OCI-LY7 (cell line): ENCODE measurements at regions not wholly inside any gene's neighbourhood (a gene's known extent, or its start where the extent isn't known, plus 50 kb on each side); places are given as distances from the start of the nearest gene placed in this dataset.

Experiments used
- BruUV-seq: library from RNA; stranded (reverse); fragments of 400-500 nt; replicated peaks from 2 replicates; lab custom pipeline; 2021; lab: Mats Ljungman, UMichigan
- CTCF ChIA-PET: fragments of 300-600 bp; sonication (Branson Sonifier 250); formaldehyde crosslinking; loops from one replicate; lab custom pipeline; 2022; ENCODE audit warnings: antibody characterized with exemption; ENCODE audit not compliant: unreplicated experiment; lab: Charles Lee
- POLR2A ChIA-PET: fragments of 300-600 bp; sonication (Branson Sonifier 250); formaldehyde crosslinking; loops from one replicate; lab custom pipeline; 2022; ENCODE audit warnings: antibody characterized with exemption; lab: Charles Lee
- DNase-seq: peaks from one replicate; pipeline ENCODE4 v3.0.0-alpha.2; 2015; ENCODE audit warnings: low spot score
- H2AFZ ChIP-seq: fragments of 200-600 bp; sonication (generic), shearing (Covaris generic); 2 replicates; pipeline ENCODE4 v1.6.1; 2014; ENCODE audit warnings: mild to moderate bottlenecking, antibody characterized with exemption, low read length, moderate library complexity
- H3K27ac ChIP-seq: fragments of 200-600 bp; sonication (generic); 2 replicates; pipeline ENCODE4 v1.5.1; 2014; ENCODE audit warnings: mixed run types, low read depth, mild to moderate bottlenecking, moderate library complexity, low read length, inconsistent platforms; ENCODE audit not compliant: poor library complexity, severe bottlenecking
- H3K36me3 ChIP-seq: fragments of 200-600 bp; sonication (generic); 2 replicates; pipeline ENCODE4 v1.6.1; 2014; ENCODE audit warnings: mild to moderate bottlenecking, antibody characterized with exemption, low read length, moderate library complexity, mixed read lengths; ENCODE audit not compliant: insufficient read depth
- H3K4me1 ChIP-seq: fragments of 200-600 bp; sonication (generic); 2 replicates; pipeline ENCODE4 v1.5.1; 2014; ENCODE audit warnings: mild to moderate bottlenecking, low read length; ENCODE audit not compliant: insufficient read depth, poor library complexity, severe bottlenecking
- H3K4me2 ChIP-seq: fragments of 200-600 bp; sonication (generic); 2 replicates; pipeline ENCODE4 v1.6.1; 2014; ENCODE audit warnings: mild to moderate bottlenecking, low read length
- H3K4me3 ChIP-seq: fragments of 200-600 bp; sonication (generic); 2 replicates; pipeline ENCODE4 v1.5.1; 2014; ENCODE audit warnings: mild to moderate bottlenecking, low read depth, low read length; ENCODE audit not compliant: poor library complexity, severe bottlenecking
- H3K79me2 ChIP-seq: fragments of 200-600 bp; sonication (generic); 2 replicates; pipeline ENCODE4 v1.6.1; 2016; ENCODE audit warnings: low read depth, mild to moderate bottlenecking, low read length, moderate library complexity, mixed read lengths; ENCODE audit not compliant: insufficient read depth
- H3K9me2 ChIP-seq: fragments of 200-600 bp; sonication (generic); 2 replicates; pipeline ENCODE4 v1.6.1; 2016; ENCODE audit warnings: mild to moderate bottlenecking, low read length, mixed read lengths; ENCODE audit not compliant: insufficient read depth
- H3K9me3 ChIP-seq: fragments of 200-600 bp; sonication (generic); 2 replicates; pipeline ENCODE4 v1.6.1; 2014; ENCODE audit warnings: mild to moderate bottlenecking, mixed run types, low read length, mixed read lengths
- H4K20me1 ChIP-seq: fragments of 200-600 bp; sonication (generic); 2 replicates; pipeline ENCODE4 v1.6.1; 2014; ENCODE audit warnings: mild to moderate bottlenecking, antibody characterized with exemption, low read length, moderate library complexity, mixed read lengths; ENCODE audit not compliant: insufficient read depth
- EZH2phosphoT487 ChIP-seq: fragments of 200-600 bp; sonication (generic); IDR thresholded peaks from 2 replicates; pipeline ENCODE4 v1.6.1; 2018; ENCODE audit warnings: low read depth, borderline replicate concordance, mild to moderate bottlenecking, mixed run types, antibody characterized with exemption, low read length, moderate library complexity, mixed read lengths
- intact Hi-C: fragments of 100-400 bp; cut with micrococcal nuclease; formaldehyde crosslinking; loops from one replicate; pipeline ENCODE4 v1.10.0; 2022; ENCODE audit not compliant: unreplicated experiment
- TF ChIP-seq, protein P1 (sequence below): fragments of 200-600 bp; sonication (generic); conservative IDR thresholded peaks from 2 replicates; pipeline ENCODE4 v1.5.1; 2014; ENCODE audit warnings: mild to moderate bottlenecking, antibody characterized with exemption, low read length, moderate library complexity, mixed read lengths

- H3K27ac ChIP-seq = no peak overlapping the region
- H3K4me3 ChIP-seq = no peak overlapping the region
- intact Hi-C loops = no loop called here
- DNase-seq = no peak
- POLR2A ChIA-PET = no interaction called here
- no peak overlapping the region for H2AFZ ChIP-seq
- no peaks in the 10 kb centered on the region for H3K9me3 ChIP-seq
- H3K4me2 ChIP-seq = no peak overlapping the region
- CTCF ChIA-PET = no interaction called here
- no peaks in the 10 kb centered on the region for H4K20me1 ChIP-seq
- H3K9me2 ChIP-seq = no peaks in the 10 kb centered on the region
- H3K36me3 ChIP-seq = no peaks in the 10 kb centered on the region
- no peak for TF ChIP-seq EZH2phosphoT487
- TF ChIP-seq, protein P1, sequence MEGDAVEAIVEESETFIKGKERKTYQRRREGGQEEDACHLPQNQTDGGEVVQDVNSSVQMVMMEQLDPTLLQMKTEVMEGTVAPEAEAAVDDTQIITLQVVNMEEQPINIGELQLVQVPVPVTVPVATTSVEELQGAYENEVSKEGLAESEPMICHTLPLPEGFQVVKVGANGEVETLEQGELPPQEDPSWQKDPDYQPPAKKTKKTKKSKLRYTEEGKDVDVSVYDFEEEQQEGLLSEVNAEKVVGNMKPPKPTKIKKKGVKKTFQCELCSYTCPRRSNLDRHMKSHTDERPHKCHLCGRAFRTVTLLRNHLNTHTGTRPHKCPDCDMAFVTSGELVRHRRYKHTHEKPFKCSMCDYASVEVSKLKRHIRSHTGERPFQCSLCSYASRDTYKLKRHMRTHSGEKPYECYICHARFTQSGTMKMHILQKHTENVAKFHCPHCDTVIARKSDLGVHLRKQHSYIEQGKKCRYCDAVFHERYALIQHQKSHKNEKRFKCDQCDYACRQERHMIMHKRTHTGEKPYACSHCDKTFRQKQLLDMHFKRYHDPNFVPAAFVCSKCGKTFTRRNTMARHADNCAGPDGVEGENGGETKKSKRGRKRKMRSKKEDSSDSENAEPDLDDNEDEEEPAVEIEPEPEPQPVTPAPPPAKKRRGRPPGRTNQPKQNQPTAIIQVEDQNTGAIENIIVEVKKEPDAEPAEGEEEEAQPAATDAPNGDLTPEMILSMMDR = no peak
- H3K79me2 ChIP-seq = no peaks in the 10 kb centered on the region
- H3K4me1 ChIP-seq = no peaks in the 10 kb centered on the region
- no TSS peak for BruUV-seq
Observed at GRCh38 chr5:67346611-67347010, 150.0 kb upstream of the CD180 start.

GRCh38 chr5:67344870-67345269 lies 148.3 kb upstream of the CD180 start:
- Histone ChIP-seq H3K9me3 (no peaks in the 10 kb centered on the region), H3K9me2 (no peaks in the 10 kb centered on the region), H3K4me1 (no peaks in the 10 kb centered on the region), H4K20me1 (no peaks in the 10 kb centered on the region), H3K4me3 (no peak overlapping the region), H3K79me2 (no peaks in the 10 kb centered on the region), H3K27ac (no peak overlapping the region), H3K36me3 (no peaks in the 10 kb centered on the region), H2AFZ (no peak overlapping the region), H3K4me2 (no peak overlapping the region)
- TF ChIP-seq, protein P1 = no peak
- no peak for TF ChIP-seq EZH2phosphoT487
- DNase-seq = no peak
- ChIA-PET POLR2A (interaction anchor here (0.7 kb wide), 1 partner anchor 17 kb away, joined by 3 read pairs; no protein-coding TSS in a partner anchor), CTCF (no interaction called here)
- intact Hi-C loops = no loop called here
- no TSS peak for BruUV-seq

GRCh38 chr5:67343835-67344234 lies 147.2 kb upstream of the CD180 start:
- ChIA-PET POLR2A (no interaction called here), CTCF (no interaction called here)
- BruUV-seq = no TSS peak
- Histone ChIP-seq H3K4me1 (no peaks in the 10 kb centered on the region), H3K4me3 (no peak overlapping the region), H2AFZ (no peak overlapping the region), H3K36me3 (no peaks in the 10 kb centered on the region), H3K9me3 (no peaks in the 10 kb centered on the region), H3K9me2 (no peaks in the 10 kb centered on the region), H3K27ac (no peak overlapping the region), H3K4me2 (no peak overlapping the region), H4K20me1 (no peaks in the 10 kb centered on the region), H3K79me2 (no peaks in the 10 kb centered on the region)
- DNase-seq = no peak
- TF ChIP-seq, protein P1 = no peak
- TF ChIP-seq EZH2phosphoT487 = no peak
- intact Hi-C loops = no loop called here
